NB4 (cell line): ENCODE measurements at regions not wholly inside any gene's neighbourhood (a gene's known extent, or its start where the extent isn't known, plus 50 kb on each side); places are given as distances from the start of the nearest gene placed in this dataset.

Source experiments
- DNase-seq: peaks from one replicate; pipeline ENCODE4 v3.0.0; 2010; ENCODE audit warnings: low read depth
- H3K4me3 ChIP-seq: one replicate; pipeline ENCODE4 v1.5.1; 2011; ENCODE audit warnings: mild to moderate bottlenecking, low read depth, low read length, moderate library complexity
- MYC ChIP-seq: IDR thresholded peaks from 2 replicates; pipeline ENCODE4 v1.6.1; 2011; ENCODE audit warnings: low read depth, low read length
- POLR2A ChIP-seq: IDR thresholded peaks from 2 replicates; pipeline ENCODE4 v1.6.1; 2011; ENCODE audit warnings: mild to moderate bottlenecking; ENCODE audit not compliant: insufficient read length; ENCODE audit errors: extremely low read depth
- TF ChIP-seq, protein P1 (sequence below): IDR thresholded peaks from one replicate; pipeline ENCODE4 v1.5.1; 2012; ENCODE audit warnings: low read depth, low read length
- TF ChIP-seq, protein P2 (sequence below): IDR thresholded peaks from 2 replicates; pipeline ENCODE4 v1.6.1; 2011; ENCODE audit warnings: low read depth, low read length

DNA sequence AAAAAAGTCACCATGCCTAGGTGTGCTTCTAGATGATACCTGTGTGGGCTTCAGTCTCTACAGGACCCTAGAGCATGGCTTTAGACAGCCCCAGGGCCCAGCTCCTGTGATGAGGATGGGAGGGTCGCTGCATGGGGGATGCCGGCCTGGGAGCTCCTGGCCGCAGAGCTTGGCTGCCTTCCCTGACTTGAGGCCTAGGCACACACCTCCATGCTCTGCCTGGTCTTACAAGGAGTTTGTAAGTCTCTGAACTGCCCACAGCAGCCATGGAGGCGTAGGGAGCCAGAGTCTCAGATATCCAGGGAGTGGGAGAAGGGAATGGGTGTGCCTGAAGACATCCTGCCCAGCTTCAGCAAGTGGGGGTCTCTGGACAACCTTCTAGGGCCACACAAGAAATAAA lies 149.5 kb upstream of the MYL2 start:
- TF ChIP-seq, protein P1, sequence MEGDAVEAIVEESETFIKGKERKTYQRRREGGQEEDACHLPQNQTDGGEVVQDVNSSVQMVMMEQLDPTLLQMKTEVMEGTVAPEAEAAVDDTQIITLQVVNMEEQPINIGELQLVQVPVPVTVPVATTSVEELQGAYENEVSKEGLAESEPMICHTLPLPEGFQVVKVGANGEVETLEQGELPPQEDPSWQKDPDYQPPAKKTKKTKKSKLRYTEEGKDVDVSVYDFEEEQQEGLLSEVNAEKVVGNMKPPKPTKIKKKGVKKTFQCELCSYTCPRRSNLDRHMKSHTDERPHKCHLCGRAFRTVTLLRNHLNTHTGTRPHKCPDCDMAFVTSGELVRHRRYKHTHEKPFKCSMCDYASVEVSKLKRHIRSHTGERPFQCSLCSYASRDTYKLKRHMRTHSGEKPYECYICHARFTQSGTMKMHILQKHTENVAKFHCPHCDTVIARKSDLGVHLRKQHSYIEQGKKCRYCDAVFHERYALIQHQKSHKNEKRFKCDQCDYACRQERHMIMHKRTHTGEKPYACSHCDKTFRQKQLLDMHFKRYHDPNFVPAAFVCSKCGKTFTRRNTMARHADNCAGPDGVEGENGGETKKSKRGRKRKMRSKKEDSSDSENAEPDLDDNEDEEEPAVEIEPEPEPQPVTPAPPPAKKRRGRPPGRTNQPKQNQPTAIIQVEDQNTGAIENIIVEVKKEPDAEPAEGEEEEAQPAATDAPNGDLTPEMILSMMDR, result no peak
- TF ChIP-seq POLR2A, result no peak
- TF ChIP-seq MYC, result no peak
- TF ChIP-seq, protein P2, sequence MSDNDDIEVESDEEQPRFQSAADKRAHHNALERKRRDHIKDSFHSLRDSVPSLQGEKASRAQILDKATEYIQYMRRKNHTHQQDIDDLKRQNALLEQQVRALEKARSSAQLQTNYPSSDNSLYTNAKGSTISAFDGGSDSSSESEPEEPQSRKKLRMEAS, result no peak
- H3K4me3 ChIP-seq, result no peak overlapping the region

DNA sequence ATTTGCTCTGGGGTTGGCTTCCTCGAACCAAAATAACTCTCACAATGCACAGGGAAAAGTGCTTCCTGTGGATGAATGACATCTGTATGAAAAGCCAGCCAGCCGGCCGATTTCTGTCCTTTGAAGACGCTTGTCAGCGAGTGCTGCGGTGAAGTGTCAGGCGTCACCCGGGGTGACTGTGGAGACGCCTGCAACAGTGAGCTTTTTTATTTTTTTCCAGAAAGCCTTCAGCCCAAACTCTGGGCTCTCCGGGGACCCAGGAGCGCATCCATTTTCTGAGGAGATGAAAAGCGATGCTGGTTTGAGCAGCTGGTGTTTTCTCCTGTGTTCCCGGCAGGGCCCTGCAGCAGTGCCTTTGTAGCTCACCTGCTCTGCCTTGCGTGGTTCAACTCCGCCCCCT lies 147.9 kb upstream of the MYL2 start:
- DNase-seq, result no peak
- no peak overlapping the region for H3K4me3 ChIP-seq
- TF ChIP-seq, protein P2, result no peak
- TF ChIP-seq, protein P1, result no peak
- no peak for TF ChIP-seq MYC
- no peak for TF ChIP-seq POLR2A

More for the DNA sequence above, 149.5 kb upstream of the MYL2 start:
- no peak for DNase-seq

DNA sequence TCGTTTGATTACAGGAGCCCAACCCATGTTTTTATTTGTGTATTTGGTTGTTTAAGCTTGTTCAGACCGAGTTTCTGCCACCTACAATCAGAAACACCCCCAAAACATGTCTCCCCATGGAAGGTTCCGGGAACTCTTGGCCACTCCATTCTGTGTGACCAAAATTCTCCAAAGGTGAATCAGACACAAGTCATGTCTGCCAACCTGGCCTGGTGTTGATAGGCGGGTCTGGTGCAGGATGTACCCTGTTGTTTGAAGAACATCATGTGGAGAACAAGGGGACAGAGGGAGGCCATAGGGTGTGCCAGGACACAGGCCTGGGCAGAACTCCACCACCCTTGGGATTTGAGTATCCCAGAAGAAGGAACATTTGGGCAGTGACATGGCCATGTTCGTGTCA lies 147.1 kb upstream of the MYL2 start:
- no peak for TF ChIP-seq MYC
- TF ChIP-seq, protein P2, result no peak
- no peak for TF ChIP-seq POLR2A
- TF ChIP-seq, protein P1, result no peak
- H3K4me3 ChIP-seq, result no peak overlapping the region
- no peak for DNase-seq

DNA sequence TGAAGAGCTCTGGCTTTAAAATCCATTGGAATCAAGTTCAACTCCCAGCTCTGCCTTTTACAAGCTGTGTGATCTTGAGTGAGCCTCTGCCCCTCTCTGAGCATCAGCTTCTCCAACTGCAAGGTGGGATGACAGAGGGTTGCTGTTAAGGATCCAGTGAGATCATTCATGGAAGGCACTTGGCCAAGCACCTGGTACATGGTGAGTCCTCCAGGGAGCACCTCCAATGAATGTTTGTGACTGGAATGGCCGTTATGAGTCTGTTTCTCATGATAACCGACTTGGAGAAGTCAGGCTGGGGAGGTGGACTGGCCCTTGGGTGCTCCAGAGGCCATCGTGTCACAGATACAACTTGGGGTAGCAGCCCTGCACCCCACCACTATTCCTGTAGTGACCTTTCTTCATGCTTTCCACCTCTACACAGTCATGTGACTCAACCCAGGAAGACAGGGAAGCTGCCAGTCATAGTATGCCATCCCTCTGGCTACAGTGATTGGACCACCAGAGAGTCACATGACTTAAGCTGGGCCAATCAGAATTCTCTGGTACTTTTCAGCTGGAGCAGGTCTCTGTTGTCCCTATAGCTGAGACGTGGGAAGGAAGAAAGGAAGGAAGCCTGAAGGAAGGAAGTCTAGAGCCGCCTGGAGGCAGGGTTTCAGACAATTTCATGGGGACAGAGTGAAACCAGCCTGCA lies 146.5 kb upstream of the MYL2 start:
- DNase-seq, result peak; percentile 43
- TF ChIP-seq MYC, result no peak
- TF ChIP-seq, protein P2, result 0 out of 2 replicates have a peak, but pooled peaks have one; percentile 19
- H3K4me3 ChIP-seq, result no peak overlapping the region

DNA sequence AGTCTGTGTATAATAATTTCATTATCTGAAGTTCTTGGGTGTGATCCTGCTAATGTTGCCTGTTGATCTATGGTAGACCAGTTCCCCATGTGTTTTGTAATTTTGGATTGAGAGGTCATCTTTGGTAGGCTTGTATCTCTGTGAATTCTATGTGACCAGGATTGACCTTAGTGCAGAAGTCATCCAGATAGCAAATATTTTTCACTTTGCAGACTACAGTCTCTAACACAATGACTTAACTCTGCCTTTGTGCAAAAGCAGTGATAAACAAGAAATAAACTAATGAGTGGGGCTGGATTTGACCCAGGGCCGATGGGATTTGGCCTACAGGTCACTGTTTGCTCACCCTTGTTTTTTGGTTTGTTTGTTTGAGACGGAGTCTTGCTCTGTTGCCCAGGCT lies 144.6 kb upstream of the MYL2 start:
- DNase-seq, result no peak
- TF ChIP-seq, protein P1, result no peak
- TF ChIP-seq, protein P2, result no peak
- TF ChIP-seq POLR2A (no peak), MYC (no peak)
- no peak overlapping the region for H3K4me3 ChIP-seq

DNA sequence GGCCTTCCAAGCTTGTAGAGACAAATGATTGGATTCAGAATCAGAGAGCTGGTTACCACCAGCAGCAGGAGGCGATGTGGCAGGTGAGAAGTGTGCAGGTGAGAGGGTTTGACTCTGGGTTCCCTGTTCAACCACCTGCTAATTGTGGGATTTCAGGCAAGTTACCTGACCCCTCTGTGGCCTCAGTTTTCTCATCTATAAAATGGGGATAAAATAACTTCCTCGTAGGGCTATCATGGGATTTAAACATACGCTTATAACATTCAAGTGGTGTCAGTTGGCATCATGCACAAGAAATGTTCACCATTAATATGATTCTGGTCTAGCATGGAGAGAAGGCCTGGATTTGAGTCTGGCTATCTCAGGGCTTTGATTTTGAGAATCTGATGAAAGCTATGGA lies 143.8 kb upstream of the MYL2 start:
- H3K4me3 ChIP-seq, result no peak overlapping the region
- DNase-seq, result no peak
- TF ChIP-seq, protein P1, result no peak
- TF ChIP-seq MYC, result no peak
- TF ChIP-seq, protein P2, result no peak
- TF ChIP-seq POLR2A, result no peak
